ENCODE measurements at regions not wholly inside any gene's neighbourhood (a gene's known extent, or its start where the extent isn't known, plus 50 kb on each side); places are given as distances from the start of the nearest gene placed in this dataset.
"Not testable (repeated sequence)": the region's sequence is repeated elsewhere in the genome, so short reads cannot be mapped to it uniquely, and the experiment has no call there.

DNA sequence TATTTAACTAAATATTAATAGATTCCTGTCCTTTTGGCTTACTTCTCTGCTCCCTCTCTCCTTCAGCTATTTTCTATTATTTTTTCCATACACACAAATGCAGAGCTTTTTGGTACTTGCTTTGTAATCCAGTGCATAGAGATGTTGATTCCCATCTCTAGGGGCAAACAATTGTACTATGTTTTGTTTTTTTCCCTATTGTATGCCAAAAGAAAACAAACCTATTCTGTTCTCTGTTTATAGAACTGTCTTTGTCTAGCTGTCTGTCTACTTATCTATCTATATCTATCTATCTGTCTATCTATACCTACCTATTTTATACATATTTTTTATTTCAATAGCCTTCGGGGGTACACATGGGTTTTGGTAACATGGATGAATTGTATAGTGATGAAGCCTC lies 121.6 kb upstream of the LIFR start:
- no peak for DNase-seq (ENCODE audit: low read depth in 2 of 2)

DNA sequence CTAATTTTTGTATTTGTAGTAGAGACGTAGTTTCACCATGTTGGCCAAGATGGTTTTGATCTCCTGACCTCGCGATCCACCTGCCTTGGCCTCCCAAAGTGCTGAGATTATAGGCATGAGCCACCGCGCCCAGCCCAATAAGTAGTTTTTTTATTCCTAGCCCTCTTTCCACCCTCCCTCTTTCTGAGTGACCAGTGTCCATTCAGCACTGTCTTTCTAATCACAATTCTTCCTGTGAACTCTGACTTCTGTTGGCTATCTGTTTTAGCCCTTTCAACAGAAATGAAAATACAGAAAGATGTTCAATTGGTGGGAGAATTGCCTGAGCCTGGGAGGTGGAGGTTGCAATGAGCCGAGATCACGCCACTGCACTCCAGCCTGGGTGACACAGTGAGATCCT lies 122.3 kb upstream of the LIFR start:
- DNase-seq (ENCODE audit: low read depth in 2 of 2), result not testable (repeated sequence)

DNA sequence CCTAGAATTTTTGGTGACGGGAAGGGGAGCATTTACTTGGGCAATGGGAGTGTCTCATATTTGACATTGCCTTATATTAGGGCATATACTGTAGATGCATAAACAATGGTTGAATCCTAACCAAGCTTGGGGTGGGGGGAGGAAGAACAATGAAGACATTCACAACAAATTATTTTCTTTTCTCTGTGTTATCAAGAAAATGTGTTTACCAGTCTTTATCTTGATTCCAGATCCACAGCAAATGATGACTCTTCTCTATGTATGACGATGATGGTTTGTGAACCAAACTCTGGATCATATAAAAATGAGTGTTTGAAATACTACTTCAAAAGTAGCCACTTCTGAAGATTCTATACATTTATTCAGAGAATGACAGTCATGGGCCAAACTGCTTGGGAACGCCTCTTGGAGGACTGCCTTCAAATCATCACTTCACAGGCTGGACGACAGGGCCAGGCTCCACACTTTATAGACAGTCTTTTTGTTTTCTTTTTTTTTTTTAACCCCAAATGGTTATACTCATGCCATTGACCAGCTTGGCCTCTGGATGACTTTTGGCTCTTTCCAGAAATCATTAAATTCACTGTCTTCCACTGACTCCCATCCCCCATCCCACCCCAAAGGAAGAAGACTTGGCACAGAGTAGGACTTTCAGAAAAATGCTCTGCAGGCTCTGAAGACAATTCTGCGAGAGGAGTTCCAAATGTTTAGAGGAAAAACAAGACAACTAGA lies 123.8 kb upstream of the LIFR start:
- no peak for DNase-seq (ENCODE audit: low read depth in 2 of 2)

DNA sequence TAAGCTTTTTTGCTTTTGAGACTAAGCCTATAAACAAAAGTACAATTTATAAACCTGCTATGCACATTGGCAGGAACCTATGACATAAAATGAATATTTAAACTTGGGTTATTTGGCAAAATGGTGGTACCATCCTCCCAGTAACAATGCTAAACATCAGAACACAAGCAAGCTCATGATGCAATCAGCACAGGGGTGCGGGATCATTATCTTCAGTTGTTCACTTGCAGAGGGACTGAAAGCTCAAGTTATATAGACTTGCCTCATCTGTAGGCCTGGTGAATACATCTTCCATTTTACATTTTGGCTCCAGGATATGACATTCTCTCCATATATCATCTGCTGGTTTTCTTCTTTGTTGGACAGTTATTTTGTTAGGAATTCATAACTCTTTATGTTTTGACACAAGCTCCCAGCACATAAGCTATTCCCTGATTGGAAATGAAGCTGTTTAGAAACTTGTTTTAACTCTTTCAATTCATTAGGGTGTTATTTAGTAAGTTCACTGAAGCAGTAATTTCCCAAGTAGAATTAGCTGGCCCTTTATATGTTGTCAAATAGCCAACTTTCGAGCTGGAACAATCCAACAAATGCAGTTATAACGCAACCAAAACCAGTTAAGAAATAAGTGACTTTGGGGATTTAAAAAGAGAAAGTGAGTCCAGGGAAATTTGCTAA lies 124.7 kb upstream of the LIFR start:
- no peak for DNase-seq (ENCODE audit: low read depth in 2 of 2)

DNA sequence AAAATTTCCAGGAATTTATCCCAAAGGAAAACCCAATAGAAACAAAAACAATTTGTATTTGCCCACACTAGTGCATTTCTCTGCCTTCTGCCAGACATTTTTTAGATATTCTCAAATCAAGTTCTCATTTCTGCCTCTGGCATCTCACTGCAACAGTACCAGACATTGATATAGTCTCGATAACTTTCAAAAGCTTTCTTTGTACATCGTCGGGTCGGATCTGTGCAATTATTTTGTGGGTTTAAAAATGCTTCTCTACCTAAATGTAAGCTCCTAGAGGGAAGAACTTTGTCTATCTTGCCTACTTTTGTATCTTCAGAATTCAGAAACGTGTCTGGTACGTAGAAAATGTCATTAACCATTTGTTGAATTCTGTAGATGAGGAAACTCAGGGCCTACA lies 125.5 kb upstream of the LIFR start:
- no peak for DNase-seq (ENCODE audit: low read depth in 2 of 2)

DNA sequence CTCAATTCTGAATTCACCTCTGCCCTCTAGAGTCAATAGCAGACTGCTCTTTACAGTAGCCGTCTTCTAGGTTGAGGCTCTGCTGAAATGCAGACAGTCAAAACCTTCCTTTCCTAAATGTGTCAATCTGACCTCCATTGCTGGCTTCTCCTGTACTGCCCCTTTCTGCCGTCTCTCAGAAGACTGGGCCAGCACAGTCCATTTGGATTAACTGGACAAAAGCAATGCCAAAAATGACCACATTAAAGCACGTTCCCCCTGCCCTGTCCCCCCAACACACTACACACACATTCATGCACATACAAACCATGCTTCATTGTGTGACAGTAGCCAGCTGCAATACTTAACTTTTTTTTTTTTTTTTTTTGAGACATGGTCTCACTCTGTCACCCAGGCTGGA lies 130.2 kb upstream of the LIFR start:
- no peak for DNase-seq (ENCODE audit: low read depth in 2 of 2)

DNA sequence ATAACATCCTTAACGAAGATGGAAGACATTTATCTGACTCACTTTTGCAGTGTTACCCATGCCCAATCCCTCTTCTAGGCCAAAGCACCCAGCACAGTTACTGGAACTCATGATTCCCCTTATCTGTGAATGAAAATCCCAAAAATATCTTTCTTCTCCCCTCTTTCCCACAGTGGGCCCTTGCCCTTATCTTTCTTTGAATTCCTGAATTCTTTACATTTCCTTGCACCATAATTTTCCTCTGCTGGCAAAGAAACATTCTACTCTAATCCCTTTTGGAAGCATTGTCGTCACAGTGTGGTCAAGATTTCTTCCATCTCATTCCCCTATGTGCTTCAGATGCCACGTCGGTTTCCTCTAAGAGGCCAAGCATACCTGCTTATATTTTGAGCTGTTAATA lies 135.9 kb upstream of the LIFR start:
- no peak for DNase-seq (ENCODE audit: low read depth in 2 of 2)

DNA sequence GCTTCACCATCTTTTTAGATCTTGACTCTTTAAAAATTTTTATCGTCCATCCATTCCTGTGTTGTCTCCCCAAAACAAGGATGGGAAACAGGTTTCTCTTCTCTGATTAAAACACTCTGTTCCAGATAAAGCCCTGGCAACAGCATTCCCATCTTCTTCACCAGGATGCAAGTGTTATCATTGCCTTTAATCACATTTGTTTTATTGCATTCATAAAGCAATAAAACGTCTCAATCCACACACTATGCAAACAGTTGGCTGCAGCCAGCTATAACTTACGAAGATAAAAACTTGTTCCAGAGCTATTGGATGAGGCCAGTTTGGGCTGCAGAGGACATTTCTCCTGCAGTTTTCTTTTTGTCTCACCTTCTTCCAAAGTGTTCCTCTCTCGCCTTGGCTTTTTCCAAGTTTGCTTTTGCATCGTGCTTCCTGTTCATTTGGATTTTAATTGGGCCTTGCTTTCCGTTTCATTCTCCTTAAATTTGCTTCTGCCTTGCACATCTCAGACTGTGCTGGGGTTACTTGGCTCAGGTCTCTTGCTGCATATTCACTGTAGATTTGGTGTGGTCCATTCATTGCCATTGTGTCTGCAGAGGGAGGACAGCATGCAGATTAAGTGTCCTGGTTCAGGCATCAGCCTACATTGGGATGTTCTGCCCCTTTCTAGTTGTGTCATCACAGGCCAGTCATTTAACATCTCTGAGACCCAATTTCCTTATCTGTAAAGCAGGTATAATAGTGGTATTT lies 136.5 kb upstream of the LIFR start:
- DNase-seq (ENCODE audit: low read depth in 2 of 2), result no peak

DNA sequence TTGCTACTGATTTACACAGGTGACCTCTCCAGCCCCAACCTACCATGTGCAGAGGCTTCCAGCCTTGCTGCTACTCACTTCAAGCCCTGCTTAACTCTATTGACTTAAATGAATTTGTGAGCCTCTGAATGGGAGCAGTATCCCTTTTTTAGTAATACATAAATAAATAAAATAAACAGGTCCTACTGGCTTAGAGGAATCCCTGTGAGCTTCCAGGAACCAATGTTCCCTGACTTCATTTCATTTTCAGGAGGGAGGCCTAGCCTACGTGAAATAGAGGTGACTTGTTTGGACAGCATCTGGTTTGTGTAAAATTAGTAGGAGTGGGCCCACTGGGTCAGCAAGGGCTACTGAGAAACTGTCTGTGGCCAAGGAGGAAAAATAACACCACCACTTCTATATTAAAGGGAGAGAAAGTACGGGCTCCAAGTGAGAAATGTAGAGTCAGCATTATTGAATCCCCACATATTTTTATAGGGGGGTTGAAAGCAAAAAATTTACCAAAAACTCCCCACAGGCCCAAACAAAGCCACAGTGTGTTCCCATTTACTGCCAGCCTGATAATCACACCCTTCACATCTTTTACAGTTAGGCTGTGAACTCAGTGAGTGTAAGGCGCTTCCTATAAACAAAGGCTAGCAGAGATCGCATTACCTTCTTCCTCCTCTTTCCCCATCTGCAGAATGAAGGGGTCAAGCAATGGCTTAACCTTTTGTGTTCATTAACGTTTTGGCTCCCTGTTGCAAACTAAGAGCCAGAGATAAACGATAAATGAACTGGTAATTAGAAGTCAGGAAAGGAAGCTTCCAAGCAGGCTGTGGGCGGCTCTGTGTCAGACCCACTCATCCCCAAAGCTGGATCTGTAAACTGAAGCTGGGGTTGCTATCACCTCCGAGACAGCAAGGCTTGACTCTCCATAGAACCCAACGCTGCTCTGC lies 138.8 kb upstream of the LIFR start:
- DNase-seq (ENCODE audit: low read depth in 2 of 2), result peak in 1 of 2 donors; percentile 2

DNA sequence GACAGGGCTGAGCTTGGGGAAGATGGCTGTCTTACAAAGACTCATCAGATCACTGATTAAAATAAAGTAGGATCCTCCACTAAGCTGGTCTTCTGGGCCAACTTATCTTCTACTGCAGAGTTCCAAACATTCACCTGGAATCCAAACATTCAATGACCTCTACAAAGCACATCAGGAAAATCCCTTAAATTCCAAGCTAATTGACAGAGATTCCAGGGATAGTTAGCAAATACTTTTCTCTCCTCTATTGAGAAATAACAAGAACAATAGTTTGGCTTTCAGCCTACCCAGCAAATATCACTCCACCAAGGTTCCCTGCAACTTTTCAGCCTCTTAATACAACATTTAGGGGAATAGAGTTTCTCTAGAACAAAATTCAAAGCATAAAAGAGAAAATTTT lies 140.6 kb upstream of the LIFR start:
- peak in 1 of 2 donors; percentile 51 for DNase-seq (ENCODE audit: low read depth in 2 of 2)

DNA sequence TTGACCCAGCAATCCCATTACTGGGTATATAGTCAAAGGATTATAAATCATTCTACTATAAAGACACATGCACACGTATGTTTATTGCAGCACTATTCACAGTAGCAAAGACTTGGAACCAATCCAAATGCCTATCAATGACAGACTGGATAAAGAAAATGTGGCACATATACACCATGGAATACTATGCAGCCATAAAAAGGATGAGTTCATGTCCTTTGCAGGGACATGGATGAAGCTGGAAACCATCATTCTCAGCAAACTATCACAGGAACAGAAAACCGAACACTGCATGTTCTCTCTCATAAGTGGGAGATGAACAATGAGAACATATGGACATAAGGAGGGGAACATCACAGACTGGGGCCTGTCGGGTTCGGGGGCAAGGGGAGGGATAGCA lies 140.3 kb upstream of the OSMR start:
- not testable (repeated sequence) for DNase-seq (ENCODE audit: low read depth in 2 of 2)

DNA sequence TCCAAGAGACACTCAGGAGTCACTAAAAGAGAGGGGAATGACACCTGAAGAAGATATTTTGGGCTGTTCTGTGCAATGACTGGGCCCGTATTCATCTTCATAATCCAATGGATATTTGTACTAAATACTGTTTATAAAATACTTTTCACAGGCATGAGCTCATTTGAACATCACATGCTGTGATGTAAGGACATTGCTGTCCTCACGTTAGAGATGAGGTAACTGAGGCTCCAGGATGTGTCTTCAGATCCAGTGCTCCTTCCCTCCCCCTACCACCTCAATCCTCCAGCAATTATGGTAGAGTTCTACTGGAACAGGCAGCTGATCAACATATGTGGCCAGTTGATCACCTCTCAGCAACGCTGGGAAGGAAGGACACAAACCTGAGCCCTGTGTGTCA lies 139.4 kb upstream of the OSMR start:
- DNase-seq (ENCODE audit: low read depth in 2 of 2), result no peak

DNA sequence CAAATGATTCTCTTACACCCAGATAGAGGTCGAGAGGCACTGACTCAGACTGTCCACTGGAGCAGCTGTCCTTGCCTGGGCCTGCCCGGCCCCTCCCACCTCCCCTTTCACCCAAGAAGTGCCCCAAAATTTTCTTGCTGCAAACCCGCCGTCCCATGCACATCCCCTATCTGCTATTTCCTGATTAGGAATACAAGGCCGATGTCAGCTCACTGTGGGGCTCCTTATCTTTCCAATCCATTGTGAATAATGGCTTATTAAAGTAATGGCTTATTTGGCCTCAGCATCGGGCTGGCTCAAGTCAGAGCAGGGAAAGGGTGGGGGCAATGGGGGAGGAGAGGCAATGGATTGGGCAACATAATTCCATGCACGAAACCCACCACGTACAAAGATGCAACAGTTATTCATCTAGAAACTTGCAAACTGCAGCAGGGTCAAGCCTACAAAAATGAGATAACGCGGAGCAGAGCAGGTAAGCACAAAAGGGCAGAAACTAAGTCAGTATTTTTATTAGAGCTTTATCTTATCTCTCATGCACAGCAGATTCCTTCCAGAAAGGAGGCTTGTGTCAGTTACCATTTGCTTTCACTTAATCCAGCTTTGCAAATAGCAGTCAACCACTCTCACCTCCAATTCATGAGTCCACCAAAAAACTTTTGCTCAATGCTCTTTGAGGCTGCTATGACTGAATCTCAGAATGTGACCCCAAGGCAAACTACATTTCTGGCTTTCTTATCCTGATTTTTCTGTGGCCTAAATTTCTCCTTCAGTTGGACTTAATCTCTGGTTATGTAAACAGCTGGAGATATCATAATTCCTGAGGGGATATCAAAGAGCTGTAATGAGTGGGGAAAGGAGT lies 138.2 kb upstream of the OSMR start:
- peak in 1 of 2 donors; percentile 7 for DNase-seq (ENCODE audit: low read depth in 2 of 2)

DNA sequence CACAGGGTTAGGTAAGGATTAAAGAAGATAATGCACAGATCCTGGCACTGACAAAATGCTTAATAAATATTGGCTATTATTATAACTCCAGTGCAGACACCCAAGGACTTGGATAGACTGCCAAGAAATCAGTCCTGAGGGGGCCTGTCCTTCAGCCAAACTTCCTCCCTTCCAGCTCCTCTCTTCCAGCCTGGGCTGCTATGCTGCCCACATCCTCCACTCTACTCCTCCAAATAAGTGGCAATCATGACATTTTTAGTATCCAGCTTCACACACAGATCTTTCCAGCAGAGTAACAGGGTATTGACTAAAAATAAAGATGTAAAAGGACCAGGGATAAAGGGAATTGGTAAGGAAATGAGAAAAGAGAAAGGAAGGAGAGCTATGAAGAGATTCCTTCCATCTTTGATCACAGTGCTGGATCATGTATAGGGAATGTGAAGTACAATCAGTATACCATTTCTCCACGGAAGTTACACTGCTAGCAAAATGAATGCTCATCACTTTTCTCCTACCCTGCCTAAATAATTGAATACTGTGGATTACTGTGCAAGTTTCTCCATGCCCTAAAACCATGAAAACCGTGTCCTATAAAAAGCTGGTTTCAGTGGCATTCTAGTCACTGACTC lies 136.0 kb upstream of the OSMR start:
- no peak for DNase-seq (ENCODE audit: low read depth in 2 of 2)

DNA sequence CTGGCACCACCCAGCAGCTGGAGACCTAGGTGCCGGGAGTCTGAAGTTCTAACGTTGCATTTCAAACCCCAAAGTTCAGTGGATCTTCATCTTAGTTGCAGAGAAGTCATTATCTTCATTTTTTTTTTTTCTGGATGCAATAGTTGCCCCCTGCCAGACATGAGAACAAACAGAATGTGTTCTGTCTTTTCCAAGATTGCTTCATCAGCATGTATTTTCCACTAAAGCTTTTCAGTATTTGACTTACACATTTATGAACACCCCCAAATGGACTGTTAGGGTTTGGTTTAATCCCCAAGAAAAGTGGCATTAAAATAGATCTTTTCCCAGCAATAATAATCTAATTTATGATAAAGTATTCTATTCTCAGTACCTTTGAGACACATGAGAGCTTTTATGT lies 135.2 kb upstream of the OSMR start:
- no peak for DNase-seq (ENCODE audit: low read depth in 2 of 2)

DNA sequence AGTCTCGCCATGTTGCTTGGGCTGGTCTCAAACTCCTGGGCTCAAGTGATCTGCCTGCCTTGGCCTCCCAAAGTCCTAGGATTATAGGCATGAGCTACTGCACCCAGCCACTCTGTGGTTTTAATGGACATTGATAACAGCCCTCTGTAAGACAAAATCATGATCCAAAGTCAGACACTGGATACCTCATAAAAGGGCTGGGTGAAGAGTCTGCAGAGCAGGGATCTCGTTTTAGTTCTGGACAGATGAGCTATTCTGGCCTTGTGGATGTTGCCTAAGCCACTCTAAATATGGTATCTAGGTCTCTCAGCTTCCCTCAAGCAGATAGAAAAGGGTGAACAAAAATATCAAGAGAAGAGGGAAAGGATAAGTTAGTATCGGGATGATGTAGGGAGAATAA lies 133.4 kb upstream of the OSMR start:
- DNase-seq (ENCODE audit: low read depth in 2 of 2), result no peak

DNA sequence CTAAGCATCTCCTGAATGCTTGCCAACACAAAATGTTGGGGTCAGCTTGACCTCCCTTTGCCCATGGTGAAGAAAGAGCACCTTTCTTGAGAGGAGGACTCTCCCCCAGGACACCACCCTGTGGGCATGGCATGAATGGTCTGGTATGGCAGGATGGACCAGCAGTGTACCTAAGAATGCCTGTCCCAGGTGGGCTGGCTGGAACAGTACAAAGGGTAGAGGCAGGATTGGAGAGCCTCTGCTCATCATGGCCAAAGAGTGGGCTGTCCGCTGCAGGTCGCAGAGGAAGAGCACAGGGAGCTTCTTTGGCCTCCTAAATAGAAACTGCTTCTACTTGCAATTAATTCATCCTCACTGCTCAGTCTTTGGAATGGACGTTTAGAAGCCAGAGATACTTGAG lies 131.6 kb upstream of the OSMR start:
- no peak for DNase-seq (ENCODE audit: low read depth in 2 of 2)

DNA sequence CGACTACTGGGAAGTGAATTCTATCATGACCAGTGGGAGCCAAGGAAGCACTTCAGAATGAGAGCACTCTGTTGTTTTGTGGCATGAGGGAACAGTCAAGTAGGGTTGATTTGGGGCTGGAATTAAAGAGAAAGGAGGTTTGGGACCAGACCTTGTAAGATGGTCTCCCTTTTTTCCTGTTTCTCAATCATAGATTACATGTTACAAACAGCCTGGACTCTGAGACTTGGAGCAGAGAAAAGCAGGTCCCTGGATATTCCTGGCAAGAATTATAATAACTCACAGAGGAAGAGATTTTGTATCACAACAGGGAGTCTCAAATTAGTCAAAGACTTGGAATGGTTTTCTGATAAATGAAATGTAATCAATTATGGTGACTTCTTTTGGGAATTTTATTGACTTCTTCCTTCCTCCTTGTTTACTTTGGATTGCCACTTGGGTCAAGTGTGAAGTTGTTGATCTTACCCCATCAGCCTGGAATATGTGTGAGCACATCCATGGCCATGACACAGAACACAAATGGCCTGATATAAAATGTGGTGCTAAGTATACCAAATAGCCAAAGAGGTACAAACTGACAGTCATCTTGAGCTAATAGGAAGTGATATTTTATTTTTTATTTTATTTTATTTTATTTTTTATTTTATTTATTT lies 131.0 kb upstream of the OSMR start:
- DNase-seq (ENCODE audit: low read depth in 2 of 2), result no peak

DNA sequence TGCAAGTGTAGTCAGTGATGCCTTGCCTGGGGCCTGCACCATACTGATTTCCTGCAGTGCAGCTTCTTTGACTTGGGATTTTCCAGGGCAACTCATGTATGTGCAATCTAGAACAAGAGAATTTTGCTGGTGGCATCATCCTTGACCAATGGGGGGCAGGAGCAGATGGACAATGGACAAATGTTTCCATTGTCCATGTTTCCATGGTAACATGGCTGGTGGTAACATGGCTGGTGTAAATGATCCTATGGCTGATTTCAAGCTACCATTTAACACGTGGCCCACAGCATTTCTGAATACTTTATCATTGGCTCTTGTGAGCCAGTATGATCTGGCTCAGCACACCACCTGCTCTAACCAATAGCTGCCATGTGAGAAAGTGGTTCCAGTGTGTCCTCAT lies 130.1 kb upstream of the OSMR start:
- DNase-seq (ENCODE audit: low read depth in 2 of 2), result peak; percentile 30 to 87

DNA sequence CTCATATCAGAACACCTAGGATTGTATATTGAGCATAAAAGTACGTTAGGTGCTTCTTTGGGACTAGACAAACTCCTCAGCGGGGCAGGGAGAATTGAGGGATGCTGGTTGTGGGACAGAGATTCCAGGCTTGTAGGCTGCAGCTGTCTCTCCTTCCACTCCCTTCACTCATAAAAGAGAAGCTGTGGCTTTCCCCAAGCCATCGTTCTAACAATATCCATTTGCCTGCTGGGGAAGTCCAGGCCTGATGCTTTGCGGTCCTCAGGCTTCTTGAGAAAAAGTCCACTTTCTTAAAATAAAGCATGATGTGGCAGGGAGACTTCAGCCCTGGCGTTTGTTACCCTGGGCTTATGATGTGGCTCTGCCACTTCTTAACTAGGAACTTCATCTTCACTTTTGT lies 129.3 kb upstream of the OSMR start:
- DNase-seq (ENCODE audit: low read depth in 2 of 2), result no peak
